Liver (tissue), 8 donors: ENCODE measurements at regions not wholly inside any gene's neighbourhood (a gene's known extent, or its start where the extent isn't known, plus 50 kb on each side); places are given as distances from the start of the nearest gene placed in this dataset.

Experiments
- DNase-seq: peaks from one replicate; pipeline ENCODE4 v3.0.0-alpha.2; 2017; ENCODE audit warnings: low spot score
- H3K27ac ChIP-seq, 2 donors: one replicate each; pipeline ENCODE4 v1.7.0; 2013; ENCODE audit warnings: inconsistent platforms in 2 of 2, low read length in 2 of 2, control low read depth in 1 of 2, low read depth in 1 of 2, mild to moderate bottlenecking in 1 of 2
- H3K27me3 ChIP-seq, 4 donors: one replicate each; pipeline versions ENCODE4 v1.6.1 to v1.7.0; 2013; ENCODE audit warnings: low read length in 3 of 4, inconsistent platforms in 1 of 4, mild to moderate bottlenecking in 1 of 4, moderate library complexity in 1 of 4; ENCODE audit not compliant: control insufficient read depth in 4 of 4, insufficient read depth in 4 of 4
- H3K36me3 ChIP-seq, 4 donors: one replicate each; pipeline versions ENCODE4 v1.6.1 to v1.7.0; 2013; ENCODE audit warnings: low read length in 3 of 4, mild to moderate bottlenecking in 3 of 4, low read depth in 1 of 4, moderate library complexity in 1 of 4; ENCODE audit not compliant: control insufficient read depth in 4 of 4, insufficient read depth in 3 of 4
- H3K4me1 ChIP-seq, 4 donors: one replicate each; pipeline versions ENCODE4 v1.6.1 to v1.7.0; 2013; ENCODE audit warnings: low read length in 3 of 4, mild to moderate bottlenecking in 3 of 4, moderate library complexity in 1 of 4; ENCODE audit not compliant: control insufficient read depth in 4 of 4, insufficient read depth in 4 of 4
- H3K4me3 ChIP-seq, 3 donors: one replicate each; pipeline versions ENCODE4 v1.6.1 to v1.7.0; 2013; ENCODE audit warnings: low read length in 3 of 3, control low read depth in 1 of 3, low read depth in 1 of 3, mild to moderate bottlenecking in 1 of 3
- H3K9ac ChIP-seq, 2 donors: one replicate each; pipeline ENCODE4 v1.7.0; 2013; ENCODE audit warnings: low read length in 2 of 2, mild to moderate bottlenecking in 2 of 2, moderate library complexity in 2 of 2, control low read depth in 1 of 2, low read depth in 1 of 2
- H3K9me3 ChIP-seq, 4 donors: one replicate each; pipeline versions ENCODE4 v1.6.1 to v1.7.0; 2013; ENCODE audit warnings: low read length in 3 of 4; ENCODE audit not compliant: control insufficient read depth in 4 of 4
- EGR1 ChIP-seq, 2 donors: IDR thresholded peaks; 2 replicates each; pipeline ENCODE4 v1.6.1; 2016 to 2018; ENCODE audit warnings: antibody characterized with exemption in 2 of 2, low read depth in 2 of 2
- FOXA1 ChIP-seq: IDR thresholded peaks from 2 replicates; pipeline ENCODE4 v1.6.1; 2016; ENCODE audit warnings: antibody characterized with exemption
- FOXA2 ChIP-seq: IDR thresholded peaks from 2 replicates; pipeline ENCODE4 v1.6.1; 2016; ENCODE audit warnings: antibody characterized with exemption
- GABPA ChIP-seq, 2 donors: IDR thresholded peaks in 1 of 2; conservative IDR thresholded peaks in 1 of 2; 2 replicates each; pipeline ENCODE4 v1.6.1; 2016; ENCODE audit warnings: antibody characterized with exemption in 2 of 2, mild to moderate bottlenecking in 1 of 2, moderate library complexity in 1 of 2
- HNF4A ChIP-seq, 2 donors: conservative IDR thresholded peaks; 2 replicates each; pipeline ENCODE4 v1.6.1; 2016; ENCODE audit warnings: antibody characterized with exemption in 2 of 2, mild to moderate bottlenecking in 2 of 2
- HNF4G ChIP-seq: IDR thresholded peaks from 2 replicates; pipeline ENCODE4 v1.6.1; 2016; ENCODE audit warnings: antibody characterized with exemption
- JUND ChIP-seq, 2 donors: IDR thresholded peaks; 2 replicates each; pipeline ENCODE4 v1.6.1; 2016; ENCODE audit warnings: antibody characterized with exemption in 2 of 2
- NR2F2 ChIP-seq: IDR thresholded peaks from 2 replicates; pipeline ENCODE4 v1.6.1; 2016; ENCODE audit warnings: antibody characterized with exemption
- RAD21 ChIP-seq, 2 donors: IDR thresholded peaks; 2 replicates each; pipeline ENCODE4 v1.6.1; 2016; ENCODE audit warnings: antibody characterized with exemption in 2 of 2, mild to moderate bottlenecking in 2 of 2
- RXRA ChIP-seq, 2 donors: IDR thresholded peaks; 2 replicates each; pipeline ENCODE4 v1.6.1; 2017 to 2018; ENCODE audit warnings: antibody characterized with exemption in 2 of 2, mild to moderate bottlenecking in 1 of 2
- SP1 ChIP-seq: IDR thresholded peaks from 2 replicates; pipeline ENCODE4 v1.6.1; 2018; ENCODE audit warnings: antibody characterized with exemption, mild to moderate bottlenecking
- TAF1 ChIP-seq: conservative IDR thresholded peaks from 2 replicates; pipeline ENCODE4 v1.6.1; 2016; ENCODE audit warnings: antibody characterized with exemption, mild to moderate bottlenecking
- YY1 ChIP-seq: IDR thresholded peaks from 2 replicates; pipeline ENCODE4 v1.6.1; 2016; ENCODE audit warnings: antibody characterized with exemption, mild to moderate bottlenecking
- WGBS: extraction: QIAGEN DNeasy Blood & Tissue Kit; methylation state at CpG from one replicate; pipeline ENCODE4 v1.1.7; 2013; 5-methylcytosine and 5-hydroxymethylcytosine counted together
- TF ChIP-seq, protein P1 (sequence below): IDR thresholded peaks from 2 replicates; pipeline ENCODE4 v1.6.1; 2016; ENCODE audit warnings: antibody characterized with exemption
- TF ChIP-seq, protein P2 (sequence below): IDR thresholded peaks from 2 replicates; pipeline ENCODE4 v1.6.1; 2016; ENCODE audit warnings: antibody characterized with exemption
- TF ChIP-seq, protein P3 (sequence below): IDR thresholded peaks from 2 replicates; pipeline ENCODE4 v1.6.1; 2016; ENCODE audit warnings: antibody characterized with exemption
- TF ChIP-seq, protein P4 (sequence below): fragments of 150-350 bp; IDR thresholded peaks from 2 replicates; pipeline ENCODE4 v1.5.1; 2017; ENCODE audit warnings: improper control_type of control experiment, low read depth, low read length; ENCODE audit not compliant: missing input control
- TF ChIP-seq, protein P5 (sequence below): IDR thresholded peaks from 2 replicates; pipeline ENCODE4 v1.6.1; 2016; ENCODE audit warnings: antibody characterized with exemption, mild to moderate bottlenecking
- donor health status: healthy.
- donor health status: healthy.
- donor health status: healthy.
- donor health status: healthy.
- donor health status: healthy.

DNA sequence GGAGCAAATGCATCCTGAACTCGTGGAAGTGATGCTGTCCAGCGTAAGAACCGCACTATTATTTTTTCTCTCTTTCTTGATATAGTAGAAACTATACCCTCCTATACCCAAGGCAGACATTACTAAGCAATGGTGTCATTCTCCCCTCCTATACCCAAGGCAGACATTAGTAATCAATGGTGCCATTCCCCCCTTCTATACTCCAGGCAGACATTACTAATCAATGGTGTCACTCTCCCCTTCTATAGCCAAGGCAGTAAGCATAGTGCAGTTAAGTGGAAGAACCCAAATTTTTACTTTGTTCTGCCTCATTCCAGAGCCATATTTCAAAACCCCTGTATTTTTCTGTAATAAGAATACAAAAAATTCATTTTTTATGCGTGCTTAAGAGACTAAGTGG, 506.2 kb upstream of the EEF2KMT start:
- Histone ChIP-seq H3K36me3 (no peaks in the 10 kb centered on the region), H3K27me3 (peaks cover 0 to 4% (median 1%) of the 10 kb centered on the region in 4 donors), H3K27ac (no peak overlapping the region), H3K9me3 (peaks cover 0 to 1% (median 0%) of the 10 kb centered on the region in 4 donors), H3K4me1 (no peaks in the 10 kb centered on the region), H3K4me3 (no peak overlapping the region), H3K9ac (no peak overlapping the region)
- DNase-seq, result no peak
- WGBS, result 75% methylated on average over 4 of the region's 4 CpGs
- TF ChIP-seq JUND (IDR thresholded peaks at IDR 0.05) (no peak), NR2F2 (no peak), FOXA2 (no peak), YY1 (no peak), GABPA (IDR thresholded peaks at IDR 0.05 in 1 of 2, conservative IDR thresholded peaks at IDR 0.05 in 1 of 2) (no peak), EGR1 (IDR thresholded peaks at IDR 0.05; ENCODE audit: low read depth in 2 of 2) (no peak), TAF1 (no peak), SP1 (no peak), FOXA1 (no peak), HNF4G (no peak), RXRA (IDR thresholded peaks at IDR 0.05) (no peak), RAD21 (IDR thresholded peaks at IDR 0.05) (no peak), HNF4A (conservative IDR thresholded peaks at IDR 0.05) (no peak)
- TF ChIP-seq, protein P1, sequence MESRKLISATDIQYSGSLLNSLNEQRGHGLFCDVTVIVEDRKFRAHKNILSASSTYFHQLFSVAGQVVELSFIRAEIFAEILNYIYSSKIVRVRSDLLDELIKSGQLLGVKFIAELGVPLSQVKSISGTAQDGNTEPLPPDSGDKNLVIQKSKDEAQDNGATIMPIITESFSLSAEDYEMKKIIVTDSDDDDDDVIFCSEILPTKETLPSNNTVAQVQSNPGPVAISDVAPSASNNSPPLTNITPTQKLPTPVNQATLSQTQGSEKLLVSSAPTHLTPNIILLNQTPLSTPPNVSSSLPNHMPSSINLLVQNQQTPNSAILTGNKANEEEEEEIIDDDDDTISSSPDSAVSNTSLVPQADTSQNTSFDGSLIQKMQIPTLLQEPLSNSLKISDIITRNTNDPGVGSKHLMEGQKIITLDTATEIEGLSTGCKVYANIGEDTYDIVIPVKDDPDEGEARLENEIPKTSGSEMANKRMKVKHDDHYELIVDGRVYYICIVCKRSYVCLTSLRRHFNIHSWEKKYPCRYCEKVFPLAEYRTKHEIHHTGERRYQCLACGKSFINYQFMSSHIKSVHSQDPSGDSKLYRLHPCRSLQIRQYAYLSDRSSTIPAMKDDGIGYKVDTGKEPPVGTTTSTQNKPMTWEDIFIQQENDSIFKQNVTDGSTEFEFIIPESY, result no peak
- TF ChIP-seq, protein P2, sequence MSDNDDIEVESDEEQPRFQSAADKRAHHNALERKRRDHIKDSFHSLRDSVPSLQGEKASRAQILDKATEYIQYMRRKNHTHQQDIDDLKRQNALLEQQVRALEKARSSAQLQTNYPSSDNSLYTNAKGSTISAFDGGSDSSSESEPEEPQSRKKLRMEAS, result no peak
- TF ChIP-seq, protein P3, sequence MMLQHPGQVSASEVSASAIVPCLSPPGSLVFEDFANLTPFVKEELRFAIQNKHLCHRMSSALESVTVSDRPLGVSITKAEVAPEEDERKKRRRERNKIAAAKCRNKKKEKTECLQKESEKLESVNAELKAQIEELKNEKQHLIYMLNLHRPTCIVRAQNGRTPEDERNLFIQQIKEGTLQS, result no peak
- TF ChIP-seq, protein P4, sequence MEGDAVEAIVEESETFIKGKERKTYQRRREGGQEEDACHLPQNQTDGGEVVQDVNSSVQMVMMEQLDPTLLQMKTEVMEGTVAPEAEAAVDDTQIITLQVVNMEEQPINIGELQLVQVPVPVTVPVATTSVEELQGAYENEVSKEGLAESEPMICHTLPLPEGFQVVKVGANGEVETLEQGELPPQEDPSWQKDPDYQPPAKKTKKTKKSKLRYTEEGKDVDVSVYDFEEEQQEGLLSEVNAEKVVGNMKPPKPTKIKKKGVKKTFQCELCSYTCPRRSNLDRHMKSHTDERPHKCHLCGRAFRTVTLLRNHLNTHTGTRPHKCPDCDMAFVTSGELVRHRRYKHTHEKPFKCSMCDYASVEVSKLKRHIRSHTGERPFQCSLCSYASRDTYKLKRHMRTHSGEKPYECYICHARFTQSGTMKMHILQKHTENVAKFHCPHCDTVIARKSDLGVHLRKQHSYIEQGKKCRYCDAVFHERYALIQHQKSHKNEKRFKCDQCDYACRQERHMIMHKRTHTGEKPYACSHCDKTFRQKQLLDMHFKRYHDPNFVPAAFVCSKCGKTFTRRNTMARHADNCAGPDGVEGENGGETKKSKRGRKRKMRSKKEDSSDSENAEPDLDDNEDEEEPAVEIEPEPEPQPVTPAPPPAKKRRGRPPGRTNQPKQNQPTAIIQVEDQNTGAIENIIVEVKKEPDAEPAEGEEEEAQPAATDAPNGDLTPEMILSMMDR, result no peak
- TF ChIP-seq, protein P5, sequence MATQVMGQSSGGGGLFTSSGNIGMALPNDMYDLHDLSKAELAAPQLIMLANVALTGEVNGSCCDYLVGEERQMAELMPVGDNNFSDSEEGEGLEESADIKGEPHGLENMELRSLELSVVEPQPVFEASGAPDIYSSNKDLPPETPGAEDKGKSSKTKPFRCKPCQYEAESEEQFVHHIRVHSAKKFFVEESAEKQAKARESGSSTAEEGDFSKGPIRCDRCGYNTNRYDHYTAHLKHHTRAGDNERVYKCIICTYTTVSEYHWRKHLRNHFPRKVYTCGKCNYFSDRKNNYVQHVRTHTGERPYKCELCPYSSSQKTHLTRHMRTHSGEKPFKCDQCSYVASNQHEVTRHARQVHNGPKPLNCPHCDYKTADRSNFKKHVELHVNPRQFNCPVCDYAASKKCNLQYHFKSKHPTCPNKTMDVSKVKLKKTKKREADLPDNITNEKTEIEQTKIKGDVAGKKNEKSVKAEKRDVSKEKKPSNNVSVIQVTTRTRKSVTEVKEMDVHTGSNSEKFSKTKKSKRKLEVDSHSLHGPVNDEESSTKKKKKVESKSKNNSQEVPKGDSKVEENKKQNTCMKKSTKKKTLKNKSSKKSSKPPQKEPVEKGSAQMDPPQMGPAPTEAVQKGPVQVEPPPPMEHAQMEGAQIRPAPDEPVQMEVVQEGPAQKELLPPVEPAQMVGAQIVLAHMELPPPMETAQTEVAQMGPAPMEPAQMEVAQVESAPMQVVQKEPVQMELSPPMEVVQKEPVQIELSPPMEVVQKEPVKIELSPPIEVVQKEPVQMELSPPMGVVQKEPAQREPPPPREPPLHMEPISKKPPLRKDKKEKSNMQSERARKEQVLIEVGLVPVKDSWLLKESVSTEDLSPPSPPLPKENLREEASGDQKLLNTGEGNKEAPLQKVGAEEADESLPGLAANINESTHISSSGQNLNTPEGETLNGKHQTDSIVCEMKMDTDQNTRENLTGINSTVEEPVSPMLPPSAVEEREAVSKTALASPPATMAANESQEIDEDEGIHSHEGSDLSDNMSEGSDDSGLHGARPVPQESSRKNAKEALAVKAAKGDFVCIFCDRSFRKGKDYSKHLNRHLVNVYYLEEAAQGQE, result no peak
